Transverse colon (tissue), 4 donors: ENCODE measurements at regions not wholly inside any gene's neighbourhood (a gene's known extent, or its start where the extent isn't known, plus 50 kb on each side); places are given as distances from the start of the nearest gene placed in this dataset.

Source experiments
- CTCF ChIP-seq, 5 experiments: fragments of 200-600 bp in 3 of 5; fragments of 450-650 bp in 2 of 5; sonication (generic) in 3 of 5; IDR thresholded peaks; 1 replicate in 2 of 5; 2 replicates in 3 of 5; pipeline ENCODE4 v1.5.1; 2016 to 2017; ENCODE audit warnings: antibody characterized with exemption in 5 of 5, inconsistent platforms in 3 of 5, mild to moderate bottlenecking in 2 of 5, moderate library complexity in 1 of 5
- POLR2A ChIP-seq: fragments of 450-650 bp; IDR thresholded peaks from one replicate; pipeline ENCODE4 v1.6.1; 2016; ENCODE audit warnings: antibody characterized with exemption, mild to moderate bottlenecking, moderate library complexity
- POLR2AphosphoS5 ChIP-seq, 3 donors: sonication (generic); formaldehyde crosslinking; IDR thresholded peaks; one replicate each; pipeline ENCODE4 v1.6.1; 2016; ENCODE audit warnings: antibody characterized with exemption in 3 of 3

GRCh38 chr20:53818457-53819177, 225.0 kb upstream of the ZNF217 start:
- TF ChIP-seq CTCF (IDR thresholded peaks at IDR 0.05) (no peak), POLR2A (no peak), POLR2AphosphoS5 (IDR thresholded peaks at IDR 0.05) (no peak)
